Panc1 (cell line): ENCODE measurements at regions not wholly inside any gene's neighbourhood (a gene's known extent, or its start where the extent isn't known, plus 50 kb on each side); places are given as distances from the start of the nearest gene placed in this dataset.

ENCODE experiments used
- ATAC-seq: fragments of 200-7000 bp; cut with Tn5 transposase; 2 replicates; pipeline ENCODE4 v1.9.1; 2020; ENCODE audit warnings: mild to moderate bottlenecking, moderate library complexity
- BruUV-seq: library from RNA; stranded (reverse); fragments of 400-500 nt; replicated peaks from 2 replicates; lab custom pipeline; 2021; lab: Mats Ljungman, UMichigan
- CTCF ChIA-PET: fragments of 300-600 bp; sonication (Branson Sonifier 250); formaldehyde crosslinking; loops from one replicate; lab custom pipeline; 2022; ENCODE audit warnings: antibody characterized with exemption; lab: Charles Lee
- POLR2A ChIA-PET: fragments of 300-600 bp; sonication (Branson Sonifier 250); formaldehyde crosslinking; loops from one replicate; lab custom pipeline; 2022; ENCODE audit warnings: antibody characterized with exemption; lab: Charles Lee
- DNase-seq: peaks from one replicate; pipeline ENCODE4 v3.0.0-alpha.2; 2010; ENCODE audit warnings: low read depth, low spot score
- H3K27ac ChIP-seq: 2 replicates; pipeline ENCODE4 v1.5.1; 2011; ENCODE audit warnings: mild to moderate bottlenecking, low read length, inconsistent platforms
- H3K27me3 ChIP-seq: fragments of 200-500 bp; sonication (Bioruptor generic); 2 replicates; pipeline ENCODE4 v1.6.0; 2014; ENCODE audit warnings: low read length, inconsistent platforms; ENCODE audit not compliant: control insufficient read depth, insufficient read depth
- H3K36me3 ChIP-seq: fragments of 200-500 bp; sonication (Bioruptor generic); 2 replicates; pipeline ENCODE4 v1.5.1; 2014; ENCODE audit warnings: inconsistent platforms, mild to moderate bottlenecking, low read length, moderate library complexity; ENCODE audit not compliant: control insufficient read depth, insufficient read depth
- H3K4me1 ChIP-seq: 2 replicates; pipeline ENCODE4 v1.5.1; 2011; ENCODE audit warnings: inconsistent platforms, mild to moderate bottlenecking, low read length, moderate library complexity; ENCODE audit not compliant: control insufficient read depth, insufficient read depth
- H3K4me3 ChIP-seq, 2 experiments: 2 replicates each; pipeline ENCODE4 v1.5.1; 2011 to 2012; ENCODE audit warnings: low read depth in 2 of 2, low read length in 2 of 2, mild to moderate bottlenecking in 2 of 2, inconsistent platforms in 1 of 2, moderate library complexity in 1 of 2
- H3K9me3 ChIP-seq: fragments of 200-500 bp; sonication (Bioruptor generic); 2 replicates; pipeline ENCODE4 v1.5.1; 2014; ENCODE audit warnings: low read depth, mild to moderate bottlenecking, inconsistent platforms, low read length, moderate library complexity; ENCODE audit not compliant: control insufficient read depth, insufficient read depth
- CTCF ChIP-seq: fragments of 450-650 bp; IDR thresholded peaks from 2 replicates; pipeline ENCODE4 v1.5.1; 2017; ENCODE audit warnings: mild to moderate bottlenecking
- POLR2AphosphoS5 ChIP-seq: IDR thresholded peaks from 2 replicates; pipeline ENCODE4 v1.6.1; 2012; ENCODE audit warnings: mild to moderate bottlenecking, low read depth, low read length, moderate library complexity
- REST ChIP-seq, 2 experiments: IDR thresholded peaks; 2 replicates each; pipeline ENCODE4 v1.6.1; 2011 to 2012; ENCODE audit warnings: low read depth in 2 of 2, control low read depth in 1 of 2, low read length in 1 of 2, mild to moderate bottlenecking in 1 of 2, moderate library complexity in 1 of 2; ENCODE audit not compliant: insufficient read depth in 1 of 2
- SIN3A ChIP-seq: IDR thresholded peaks from 2 replicates; pipeline ENCODE4 v1.6.1; 2012; ENCODE audit warnings: low read depth, mild to moderate bottlenecking, low read length, moderate library complexity, borderline replicate concordance; ENCODE audit not compliant: insufficient read depth
- TCF7L2 ChIP-seq: IDR thresholded peaks from 2 replicates; pipeline ENCODE4 v1.6.1; 2011; ENCODE audit warnings: mild to moderate bottlenecking, low read depth, low read length, inconsistent platforms
- in situ Hi-C: cut with HindIII; loops from 2 replicates; pipeline ENCODE4 v1.10.0; 2016; ENCODE audit warnings: low sequenced_read_pairs, low pct_unique_long_range_greater_than_20kb
- intact Hi-C: fragments of 100-400 bp; cut with micrococcal nuclease; formaldehyde crosslinking; loops from one replicate; pipeline ENCODE4 v1.10.0; 2022; ENCODE audit not compliant: unreplicated experiment

- Histone ChIP-seq H3K27ac (no peak overlapping the region), H3K4me1 (no peaks in the 10 kb centered on the region), H3K27me3 (no peaks in the 10 kb centered on the region), H3K9me3 (no peaks in the 10 kb centered on the region), H3K36me3 (no peaks in the 10 kb centered on the region), H3K4me3 (no peak overlapping the region)
- TF ChIP-seq SIN3A (no peak), TCF7L2 (no peak), REST (IDR thresholded peaks at IDR 0.05; ENCODE audit: insufficient read depth in 1 of 2, low read depth in 2 of 2, low read length in 1 of 2) (no peak), POLR2AphosphoS5 (no peak), CTCF (no peak)
- intact Hi-C loops (no loop called here), in situ Hi-C loops (no loop called here)
- BruUV-seq = no TSS peak
- DNase-seq (no peak), ATAC-seq (no peak)
- CTCF ChIA-PET = no interaction called here
- POLR2A ChIA-PET = no interaction called here
Measured at GRCh38 chr4:156347412-156348075, 393.9 kb upstream of the CTSO start.

- no peak for ATAC-seq
- Histone ChIP-seq H3K9me3 (no peaks in the 10 kb centered on the region), H3K4me1 (no peaks in the 10 kb centered on the region), H3K27ac (no peak overlapping the region), H3K36me3 (no peaks in the 10 kb centered on the region), H3K4me3 (no peak overlapping the region), H3K27me3 (no peaks in the 10 kb centered on the region)
- no TSS peak for BruUV-seq
- TF ChIP-seq TCF7L2 (no peak), POLR2AphosphoS5 (no peak), REST (IDR thresholded peaks at IDR 0.05; ENCODE audit: insufficient read depth in 1 of 2, low read depth in 2 of 2, low read length in 1 of 2) (no peak)
- no peak for DNase-seq
- intact Hi-C loops (no loop called here), in situ Hi-C loops (no loop called here)
- POLR2A ChIA-PET = no interaction called here
- CTCF ChIA-PET = no interaction called here
Measured at GRCh38 chr4:156346959-156347385, 393.3 kb upstream of the CTSO start.
